ENCODE measurements at regions not wholly inside any gene's neighbourhood (a gene's known extent, or its start where the extent isn't known, plus 50 kb on each side); places are given as distances from the start of the nearest gene placed in this dataset.

DNA sequence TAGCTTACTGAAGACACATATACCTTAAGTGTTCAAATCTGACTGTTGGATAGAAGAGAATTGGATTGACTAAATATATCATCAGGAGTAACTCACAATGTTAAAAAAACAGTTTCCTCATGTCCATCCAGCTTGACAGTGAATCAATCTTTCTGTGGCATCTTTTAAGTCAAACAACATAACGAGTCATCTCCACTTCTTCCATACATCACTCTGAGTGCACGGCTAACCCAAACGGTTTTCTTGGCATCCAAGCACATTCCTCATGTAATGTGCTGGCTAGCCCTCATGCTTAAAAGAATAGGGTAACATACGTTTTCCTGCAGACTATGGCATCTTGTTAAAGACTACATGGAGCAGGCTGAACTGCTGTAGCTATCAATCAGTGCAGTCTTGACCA, 291.5 kb upstream of the TRPC7 start:
- peak in 1 of 2 experiments; percentile 11 for DNase-seq (ENCODE audit: low read depth in 1 of 2, low spot score in 1 of 2)
- in situ Hi-C loops (cut with HindIII; ENCODE audit: low pct_unique_long_range_greater_than_20kb, low sequenced_read_pairs): no loop called here
- TF ChIP-seq JUND (IDR thresholded peaks at IDR 0.05; ENCODE audit: low read depth): no peak

DNA sequence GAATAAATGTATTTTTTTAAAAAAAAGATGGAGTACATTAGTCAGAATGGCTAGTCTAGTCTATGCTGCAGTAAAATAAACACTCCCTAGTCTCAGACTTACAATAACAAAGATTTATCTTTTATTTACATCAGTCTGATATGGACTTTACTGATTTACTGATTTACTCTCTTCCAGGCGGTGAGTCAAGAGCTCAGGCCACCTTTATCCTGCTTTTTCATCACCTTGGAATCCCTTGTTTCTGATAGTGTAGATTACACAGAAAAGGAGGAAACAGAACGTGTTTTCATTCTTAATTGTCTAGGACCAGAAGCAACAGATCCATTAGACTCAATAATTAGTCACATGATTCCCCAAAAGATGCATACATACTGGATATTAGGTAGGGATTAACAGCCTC, 290.1 kb upstream of the TRPC7 start:
- in situ Hi-C loops (cut with HindIII; ENCODE audit: low pct_unique_long_range_greater_than_20kb, low sequenced_read_pairs): no loop called here
- no peak for TF ChIP-seq JUND (IDR thresholded peaks at IDR 0.05; ENCODE audit: low read depth)
- no peak for DNase-seq (ENCODE audit: low read depth in 1 of 2, low spot score in 1 of 2)

DNA sequence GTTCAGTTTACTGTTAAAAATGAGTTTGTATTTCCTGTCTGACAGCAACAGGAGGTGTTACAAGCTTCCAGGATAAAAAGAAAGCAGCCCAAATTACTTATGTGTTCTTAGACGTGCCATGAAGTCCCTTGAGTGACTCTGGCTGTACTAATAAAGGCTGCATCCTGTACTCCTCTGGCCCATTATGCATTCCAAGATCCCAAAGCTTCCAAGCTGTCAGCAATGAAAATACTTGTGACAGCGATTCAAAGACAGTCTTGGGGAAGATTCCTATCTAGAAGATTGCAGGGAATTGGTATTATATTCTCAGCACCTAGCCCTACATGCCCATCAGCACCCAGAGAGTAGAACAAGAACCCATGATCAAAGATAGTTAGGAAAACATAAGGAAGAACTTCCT, 281.6 kb upstream of the TRPC7 start:
- in situ Hi-C loops (cut with HindIII; ENCODE audit: low pct_unique_long_range_greater_than_20kb, low sequenced_read_pairs): no loop called here
- TF ChIP-seq JUND (IDR thresholded peaks at IDR 0.05; ENCODE audit: low read depth): no peak
- DNase-seq (ENCODE audit: low read depth in 1 of 2, low spot score in 1 of 2): no peak

DNA sequence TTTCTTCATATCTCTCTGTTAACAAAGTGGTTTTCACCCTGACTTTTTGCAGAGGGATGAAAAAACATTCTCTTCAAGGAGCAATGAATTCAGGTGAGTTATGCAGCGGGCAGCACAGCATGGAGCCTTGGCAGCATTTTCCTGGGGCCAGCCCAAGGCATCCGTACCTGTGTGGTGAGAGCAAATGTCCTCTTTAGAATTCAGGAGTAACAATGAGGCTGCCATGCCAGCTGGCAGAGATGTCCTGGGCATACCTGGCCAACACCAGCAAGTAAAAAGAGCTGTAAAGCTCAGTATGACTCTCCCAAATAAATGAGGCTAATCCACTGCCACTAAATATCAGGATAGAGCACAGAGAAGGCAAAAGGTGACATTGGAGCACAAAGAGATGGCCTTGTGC, 277.6 kb upstream of the TRPC7 start:
- in situ Hi-C loops (cut with HindIII; ENCODE audit: low pct_unique_long_range_greater_than_20kb, low sequenced_read_pairs): no loop called here
- DNase-seq (ENCODE audit: low read depth in 1 of 2, low spot score in 1 of 2): no peak
- no peak for TF ChIP-seq JUND (IDR thresholded peaks at IDR 0.05; ENCODE audit: low read depth)

DNA sequence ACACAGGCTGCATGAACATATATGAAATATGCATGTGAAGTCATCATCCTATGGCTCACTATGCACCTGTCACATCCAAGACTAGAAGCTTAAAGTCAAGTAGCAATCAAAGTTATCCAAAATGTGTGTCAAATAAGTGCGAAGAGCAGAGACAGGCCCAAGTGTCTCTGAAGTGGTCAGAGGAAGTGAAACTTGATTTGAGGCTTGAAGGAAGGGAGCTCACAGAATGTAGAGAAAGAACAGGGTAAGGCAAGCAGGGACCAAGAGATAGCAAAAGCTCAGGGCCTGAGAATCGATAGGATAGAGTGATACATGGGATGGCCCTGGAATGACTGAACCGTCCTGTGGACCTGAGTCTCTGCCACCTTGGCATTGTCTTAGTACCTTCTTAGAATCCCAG, 274.3 kb upstream of the TRPC7 start:
- DNase-seq (ENCODE audit: low read depth in 1 of 2, low spot score in 1 of 2): no peak
- no peak for TF ChIP-seq JUND (IDR thresholded peaks at IDR 0.05; ENCODE audit: low read depth)
- in situ Hi-C loops (cut with HindIII; ENCODE audit: low pct_unique_long_range_greater_than_20kb, low sequenced_read_pairs): no loop called here

DNA sequence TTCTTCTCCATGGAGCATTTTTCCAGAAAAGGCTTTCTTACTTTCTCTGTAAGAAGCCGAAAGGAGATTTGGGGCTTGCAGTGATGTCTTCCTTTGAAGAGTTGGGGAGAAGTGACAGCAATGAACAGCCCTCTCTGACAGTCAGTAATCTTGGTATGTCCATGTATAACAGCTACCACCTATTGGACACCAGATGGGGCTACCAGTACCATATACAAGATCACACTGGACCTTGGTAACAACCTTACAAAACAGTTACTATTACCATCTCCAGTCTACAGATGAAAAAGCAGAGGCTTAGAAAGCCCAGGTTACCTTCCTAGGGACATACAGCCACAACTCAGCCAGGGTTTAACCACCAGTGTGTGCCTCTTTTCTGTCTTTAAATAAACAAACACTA, 272.7 kb upstream of the TRPC7 start:
- in situ Hi-C loops (cut with HindIII; ENCODE audit: low pct_unique_long_range_greater_than_20kb, low sequenced_read_pairs): no loop called here
- peak; percentile 9 to 64 for DNase-seq (ENCODE audit: low read depth in 1 of 2, low spot score in 1 of 2)
- TF ChIP-seq JUND (IDR thresholded peaks at IDR 0.05; ENCODE audit: low read depth): no peak

DNA sequence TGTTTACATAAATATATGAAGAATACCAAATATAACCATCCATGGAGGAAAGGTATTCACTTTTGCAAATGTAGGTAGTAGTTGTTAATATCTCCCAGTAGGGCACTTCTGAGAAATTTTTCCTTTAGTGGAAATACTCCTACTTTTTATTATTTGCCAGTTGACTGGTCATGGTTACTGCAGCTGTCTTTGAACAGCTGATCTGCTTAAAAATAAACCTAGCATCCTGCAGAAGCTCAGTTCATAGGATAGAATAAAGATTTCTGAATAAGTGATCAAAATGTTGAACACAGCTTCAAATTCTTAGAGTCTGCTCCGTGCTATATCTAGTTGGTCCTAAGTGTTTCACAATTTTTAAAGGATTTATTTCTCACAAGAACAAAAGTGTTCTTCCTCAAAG, 270.7 kb upstream of the TRPC7 start:
- no peak for TF ChIP-seq JUND (IDR thresholded peaks at IDR 0.05; ENCODE audit: low read depth)
- in situ Hi-C loops (cut with HindIII; ENCODE audit: low pct_unique_long_range_greater_than_20kb, low sequenced_read_pairs): no loop called here

DNA sequence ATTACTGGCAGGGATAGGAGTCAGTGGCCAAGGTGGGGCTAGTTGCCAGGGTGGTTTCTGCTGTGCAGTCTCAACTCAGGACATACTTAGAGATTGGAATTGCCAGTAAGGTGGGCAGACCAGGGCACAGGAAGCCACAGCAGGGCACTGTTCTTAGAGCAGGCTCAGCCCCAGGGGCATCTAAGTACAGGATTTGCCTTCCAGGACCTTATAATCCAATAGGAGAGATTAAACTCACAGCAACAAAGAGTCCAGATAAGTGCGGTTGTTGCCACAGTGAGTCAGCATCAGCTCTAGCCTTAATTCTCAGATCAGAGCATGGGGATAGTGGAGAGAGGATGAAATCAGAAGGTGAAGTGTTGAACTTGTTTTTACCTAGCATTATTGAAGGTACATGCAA, 265.8 kb upstream of the TRPC7 start:
- TF ChIP-seq JUND (IDR thresholded peaks at IDR 0.05; ENCODE audit: low read depth): no peak
- DNase-seq (ENCODE audit: low read depth in 1 of 2, low spot score in 1 of 2): no peak
- in situ Hi-C loops (cut with HindIII; ENCODE audit: low pct_unique_long_range_greater_than_20kb, low sequenced_read_pairs): no loop called here

More for the DNA sequence above, 270.7 kb upstream of the TRPC7 start:
- no peak for DNase-seq (ENCODE audit: low read depth in 1 of 2, low spot score in 1 of 2)

DNA sequence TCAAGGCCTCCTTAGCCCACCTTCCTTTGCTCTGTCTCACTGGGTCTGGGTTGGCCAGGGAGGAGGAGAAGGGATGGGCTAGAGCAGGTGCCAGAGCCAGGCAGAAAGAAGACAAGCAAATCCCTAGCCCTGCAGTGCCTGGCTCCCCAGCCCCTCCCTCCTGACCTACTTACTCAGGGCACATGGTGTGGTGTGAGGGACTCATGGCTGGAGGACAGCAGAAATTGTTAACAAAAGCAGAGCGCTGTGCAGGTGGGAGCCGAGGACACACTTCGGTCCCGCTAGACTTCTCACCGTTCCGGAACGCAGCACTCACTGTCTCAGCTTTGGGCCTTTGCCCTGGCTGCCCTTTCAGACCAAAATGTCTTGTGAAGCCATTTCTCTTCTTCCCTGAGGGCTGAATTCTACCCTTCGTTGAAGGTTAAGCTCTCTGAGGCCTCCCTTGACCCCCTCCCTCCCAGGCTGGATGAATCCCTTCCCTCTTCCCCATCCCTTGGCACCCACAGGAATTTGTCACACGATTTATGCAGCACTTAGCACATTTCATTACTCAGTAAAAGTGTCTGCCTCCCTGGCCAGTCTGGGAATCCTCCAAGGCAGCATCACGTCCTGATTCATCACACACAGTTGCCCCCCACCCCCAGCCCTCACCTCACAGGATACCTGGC, 263.9 kb upstream of the TRPC7 start:
- TF ChIP-seq JUND (IDR thresholded peaks at IDR 0.05; ENCODE audit: low read depth): no peak
- in situ Hi-C loops (cut with HindIII; ENCODE audit: low pct_unique_long_range_greater_than_20kb, low sequenced_read_pairs): no loop called here
- DNase-seq (ENCODE audit: low read depth in 1 of 2, low spot score in 1 of 2): no peak

DNA sequence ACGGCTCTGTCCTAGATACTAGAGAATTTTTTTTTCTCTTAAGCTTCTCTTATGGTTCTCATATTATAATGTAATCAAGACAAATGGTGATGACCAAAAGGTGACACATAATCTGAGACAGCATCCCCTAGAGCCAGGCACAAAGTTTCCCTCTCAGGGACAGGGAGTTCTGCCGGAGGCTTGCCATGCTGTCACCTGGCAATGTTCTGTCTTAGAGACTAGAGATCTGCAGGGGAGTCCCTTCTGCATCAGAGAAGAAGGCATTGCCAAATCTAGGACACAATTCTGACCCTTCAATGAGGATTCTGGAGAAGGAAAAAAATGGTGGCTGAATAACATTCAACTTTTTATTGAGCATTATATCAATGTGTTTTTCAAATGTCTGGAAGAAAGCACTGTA, 261.2 kb upstream of the TRPC7 start:
- no peak for DNase-seq (ENCODE audit: low read depth in 1 of 2, low spot score in 1 of 2)
- TF ChIP-seq JUND (IDR thresholded peaks at IDR 0.05; ENCODE audit: low read depth): no peak
- in situ Hi-C loops (cut with HindIII; ENCODE audit: low pct_unique_long_range_greater_than_20kb, low sequenced_read_pairs): no loop called here

DNA sequence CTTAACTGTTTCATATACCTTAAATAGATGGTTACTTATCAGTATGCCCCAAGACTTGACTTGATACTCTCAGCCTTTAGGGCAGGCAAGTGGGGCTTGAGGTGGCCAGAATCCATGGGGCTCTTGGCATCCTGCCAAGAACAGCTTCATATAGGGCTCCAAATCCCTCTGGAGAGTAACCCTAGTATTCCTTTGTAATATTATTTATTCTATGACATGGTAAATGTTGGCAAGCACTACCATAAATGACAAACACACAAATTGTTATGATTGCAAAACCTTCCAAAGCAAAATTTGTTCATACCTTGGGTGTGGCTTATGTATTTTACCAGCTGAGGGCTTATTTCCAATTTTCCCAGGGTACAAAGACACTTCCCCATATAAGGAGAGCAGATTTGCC, 257.4 kb upstream of the TRPC7 start:
- peak in 1 of 2 experiments; percentile 14 for DNase-seq (ENCODE audit: low read depth in 1 of 2, low spot score in 1 of 2)
- no peak for TF ChIP-seq JUND (IDR thresholded peaks at IDR 0.05; ENCODE audit: low read depth)
- in situ Hi-C loops (cut with HindIII; ENCODE audit: low pct_unique_long_range_greater_than_20kb, low sequenced_read_pairs): no loop called here

DNA sequence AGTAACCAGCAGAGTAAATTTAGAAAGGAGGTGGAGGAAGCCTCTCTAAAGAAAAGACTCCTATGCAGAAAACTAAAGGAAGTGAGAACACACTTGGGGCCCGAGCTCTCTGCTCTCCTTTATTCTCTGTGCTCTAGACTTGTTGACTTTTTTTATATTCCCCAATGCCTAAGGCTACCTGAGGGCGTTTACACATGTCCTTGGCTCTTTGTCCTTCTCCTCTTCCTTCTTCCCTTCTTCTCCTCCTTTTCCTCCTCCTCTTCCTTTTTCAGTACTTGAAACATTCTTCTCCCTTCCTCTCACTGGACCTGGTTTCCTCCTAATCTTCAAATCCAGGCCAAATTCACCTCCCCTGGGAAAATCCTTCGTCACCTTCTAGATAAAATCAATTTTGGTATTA, 256.4 kb upstream of the TRPC7 start:
- in situ Hi-C loops (cut with HindIII; ENCODE audit: low pct_unique_long_range_greater_than_20kb, low sequenced_read_pairs): no loop called here
- peak in 1 of 2 experiments; percentile 54 for DNase-seq (ENCODE audit: low read depth in 1 of 2, low spot score in 1 of 2)
- no peak for TF ChIP-seq JUND (IDR thresholded peaks at IDR 0.05; ENCODE audit: low read depth)

DNA sequence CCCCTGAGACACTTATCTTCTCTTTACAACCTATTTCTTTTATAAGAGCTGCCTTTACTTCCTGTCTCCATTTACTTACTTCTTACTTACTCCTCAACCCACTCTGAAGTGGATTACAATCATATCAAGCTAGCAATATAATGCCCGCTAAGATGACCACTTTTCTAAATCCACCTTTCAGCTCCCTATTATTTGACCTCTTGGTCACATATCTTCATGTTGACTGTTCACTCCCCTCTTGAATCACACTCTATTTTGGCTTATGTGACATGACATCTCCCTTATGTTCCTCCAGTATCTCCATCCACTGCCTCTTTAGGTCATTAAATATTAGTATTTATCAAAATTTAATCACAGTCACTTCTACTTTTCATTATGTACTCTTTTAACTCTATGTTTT, 255.3 kb upstream of the TRPC7 start:
- in situ Hi-C loops (cut with HindIII; ENCODE audit: low pct_unique_long_range_greater_than_20kb, low sequenced_read_pairs): no loop called here
- DNase-seq (ENCODE audit: low read depth in 1 of 2, low spot score in 1 of 2): no peak
- no peak for TF ChIP-seq JUND (IDR thresholded peaks at IDR 0.05; ENCODE audit: low read depth)

DNA sequence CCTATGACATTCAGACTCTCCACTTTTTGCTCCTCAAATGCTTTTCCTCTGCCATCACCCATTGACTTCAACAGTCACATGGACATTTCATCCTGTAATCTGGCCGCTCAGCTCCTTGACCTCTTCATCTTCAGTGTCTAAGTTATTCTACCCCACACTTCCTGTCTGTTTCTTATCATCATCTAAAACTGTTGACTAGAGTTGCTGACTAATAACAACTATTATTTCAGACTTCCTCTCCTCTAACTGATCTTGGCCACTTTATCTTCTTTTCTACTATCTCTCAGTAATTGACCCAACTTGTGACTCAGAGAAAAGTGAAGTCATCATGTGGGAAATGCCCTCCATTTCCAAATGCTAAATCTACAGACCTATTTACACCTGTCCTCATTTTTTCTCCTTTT, 254.7 kb upstream of the TRPC7 start:
- no peak for TF ChIP-seq JUND (IDR thresholded peaks at IDR 0.05; ENCODE audit: low read depth)
- no peak for DNase-seq (ENCODE audit: low read depth in 1 of 2, low spot score in 1 of 2)
- in situ Hi-C loops (cut with HindIII; ENCODE audit: low pct_unique_long_range_greater_than_20kb, low sequenced_read_pairs): no loop called here

All from T47D (cell line).